ENCODE measurements at regions not wholly inside any gene's neighbourhood (a gene's known extent, or its start where the extent isn't known, plus 50 kb on each side); places are given as distances from the start of the nearest gene placed in this dataset.

DNA sequence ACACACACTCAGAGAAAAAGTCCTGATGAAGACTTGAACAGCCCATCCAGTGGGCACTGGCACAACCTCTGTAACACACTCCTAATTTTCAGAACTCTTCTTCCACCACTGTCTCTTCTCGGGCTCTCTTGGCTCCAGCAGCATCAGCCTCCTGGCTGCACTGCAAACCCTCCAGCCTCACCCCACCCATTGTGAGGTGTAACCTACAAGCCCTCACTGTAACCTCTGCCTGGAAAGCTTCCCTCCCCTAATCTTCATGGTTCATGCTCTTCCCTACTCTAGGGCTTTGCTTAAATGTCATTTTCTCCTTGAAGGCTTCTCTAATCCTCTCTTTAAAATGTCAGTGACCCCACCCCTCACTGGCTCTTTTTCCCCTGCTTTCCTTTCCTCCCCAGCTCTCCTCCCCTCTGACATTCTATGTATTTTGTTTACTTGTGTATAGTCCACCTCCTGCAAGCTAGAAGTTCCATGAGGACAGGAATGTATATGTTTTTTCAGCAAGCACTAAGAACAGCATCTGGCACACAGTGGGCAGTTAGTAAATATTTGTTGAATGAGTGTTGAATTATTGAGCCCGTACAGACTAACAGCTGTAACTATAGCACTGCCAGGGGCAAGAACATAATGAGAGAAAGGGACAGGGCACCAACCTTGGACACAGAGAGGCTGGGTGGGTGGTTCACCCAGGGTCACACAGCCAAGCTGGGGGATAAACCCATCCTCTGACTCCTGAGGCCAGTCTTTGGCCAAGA is 76.4 kb downstream of the ESM1 start:
- Histone ChIP-seq H3K4me1 (ENCODE audit: control extremely low read depth in 1 of 4, control insufficient read depth in 4 of 4, insufficient read depth in 4 of 4, low read length in 3 of 4) (no peaks in the 10 kb centered on the region), H3K9me3 (ENCODE audit: control extremely low read depth in 1 of 5, control insufficient read depth in 4 of 5, insufficient read depth in 2 of 5, low read depth in 1 of 5, low read length in 4 of 5) (no peaks in the 10 kb centered on the region), H3K4me3 (ENCODE audit: control insufficient read depth in 1 of 7, extremely low read depth in 1 of 7, insufficient read depth in 4 of 7, low read depth in 2 of 7, low read length in 6 of 7) (no peak overlapping the region), H3K27ac (ENCODE audit: insufficient read depth in 1 of 2, low read depth in 1 of 2, low read length in 2 of 2, poor library complexity in 1 of 2, severe bottlenecking in 2 of 2) (no peak overlapping the region), H3K27me3 (replicated peaks in 2 of 5; ENCODE audit: control insufficient read depth in 4 of 5, insufficient read depth in 5 of 5, low read length in 4 of 5) (peaks cover 0 to 6% (median 1%) of the 10 kb centered on the region in 5 experiments), H3K36me3 (ENCODE audit: control insufficient read depth in 4 of 4, insufficient read depth in 4 of 4, low read length in 3 of 4) (no peaks in the 10 kb centered on the region)
- no peak for DNase-seq
- ChIA-PET CTCF (interaction anchor here (1.0 to 1.7 kb wide), 11 partner anchors 18 to 252 kb away, joined by 3 to 6 read pairs (median 3); partner anchors contain the start of gene GPX8), POLR2A (no interaction called here)
- 100% methylated on average over 2 of the region's 2 CpGs for WGBS (ENCODE audit: insufficient coverage)

DNA sequence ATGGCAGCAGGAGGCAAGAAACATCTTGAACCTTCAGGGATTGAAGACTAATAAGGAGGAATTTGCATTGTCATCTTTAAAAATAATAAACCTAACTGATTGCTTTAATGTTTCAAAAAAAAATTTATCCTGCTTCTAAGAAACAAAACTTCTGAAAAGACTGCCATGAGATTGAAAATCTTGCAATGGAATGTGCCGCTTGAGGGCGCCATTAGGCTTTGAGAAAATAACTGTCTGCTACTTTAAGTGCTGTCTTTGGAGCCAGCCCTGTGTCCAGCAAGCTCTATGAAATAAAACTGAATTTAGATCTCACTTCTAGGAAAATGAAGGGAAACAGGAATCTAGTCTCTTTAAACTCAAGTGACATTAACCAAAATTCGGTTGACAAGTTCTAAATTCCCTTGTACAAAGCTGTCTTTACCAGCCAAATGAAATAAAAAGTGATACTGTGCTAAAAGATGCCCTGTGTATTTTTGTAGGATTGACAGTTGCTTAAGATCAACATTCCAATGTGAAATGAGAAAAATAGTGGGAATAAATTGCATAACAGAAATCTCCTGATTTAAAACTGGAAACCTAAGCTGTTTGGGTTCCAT is 79.4 kb downstream of the ESM1 start:
- H3K36me3 ChIP-seq (ENCODE audit: control insufficient read depth in 4 of 4, insufficient read depth in 4 of 4, low read length in 3 of 4): no peaks in the 10 kb centered on the region
- no peaks in the 10 kb centered on the region for H3K9me3 ChIP-seq (ENCODE audit: control extremely low read depth in 1 of 5, control insufficient read depth in 4 of 5, insufficient read depth in 2 of 5, low read depth in 1 of 5, low read length in 4 of 5)
- CTCF ChIA-PET: interaction anchor here (0.8 to 3.0 kb wide), 17 partner anchors 9 to 555 kb away, joined by 3 to 25 read pairs (median 5); partner anchors contain the start of gene GPX8
- peaks cover 3 to 27% (median 8%) of the 10 kb centered on the region in 4 experiments for H3K4me1 ChIP-seq (ENCODE audit: control extremely low read depth in 1 of 4, control insufficient read depth in 4 of 4, insufficient read depth in 4 of 4, low read length in 3 of 4)
- peak; percentile 59 to 80 (median 73) for DNase-seq
- H3K27me3 ChIP-seq (replicated peaks in 2 of 5; ENCODE audit: control insufficient read depth in 4 of 5, insufficient read depth in 5 of 5, low read length in 4 of 5): peaks cover 0 to 9% (median 4%) of the 10 kb centered on the region in 5 experiments
- no peak overlapping the region for H3K4me3 ChIP-seq (ENCODE audit: control insufficient read depth in 1 of 7, extremely low read depth in 1 of 7, insufficient read depth in 4 of 7, low read depth in 2 of 7, low read length in 6 of 7)
- no peak overlapping the region for H3K27ac ChIP-seq (ENCODE audit: insufficient read depth in 1 of 2, low read depth in 1 of 2, low read length in 2 of 2, poor library complexity in 1 of 2, severe bottlenecking in 2 of 2)
- 0% methylated on average over 2 of the region's 3 CpGs for WGBS (ENCODE audit: insufficient coverage)
- POLR2A ChIA-PET: no interaction called here

DNA sequence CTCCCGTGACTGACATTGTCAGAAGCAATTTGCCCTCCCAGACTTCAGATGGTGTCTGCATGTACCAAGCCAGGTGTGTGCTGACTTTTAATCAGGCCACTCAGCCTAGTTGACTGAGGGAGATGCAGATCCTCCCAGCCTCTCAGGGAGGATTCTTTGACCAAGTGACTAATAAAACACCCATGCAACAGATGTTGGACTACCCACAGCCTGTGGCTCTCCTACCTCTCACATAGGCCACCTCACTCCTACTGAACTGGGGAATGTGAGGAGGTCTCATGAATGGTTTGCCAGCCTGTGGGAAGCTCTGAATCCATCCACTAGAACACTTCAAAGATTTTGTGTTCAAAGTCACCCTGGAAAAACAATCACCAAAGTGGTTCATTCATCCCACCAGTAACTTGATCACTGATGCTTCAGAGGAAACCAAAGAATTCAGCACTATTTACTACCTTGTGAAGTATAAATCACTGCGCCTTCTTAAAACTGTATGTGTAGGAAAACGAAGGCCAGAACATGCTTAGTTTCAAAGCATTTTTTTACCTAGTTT is 80.1 kb downstream of the ESM1 start:
- Histone ChIP-seq H3K4me3 (ENCODE audit: control insufficient read depth in 1 of 7, extremely low read depth in 1 of 7, insufficient read depth in 4 of 7, low read depth in 2 of 7, low read length in 6 of 7) (no peak overlapping the region), H3K36me3 (ENCODE audit: control insufficient read depth in 4 of 4, insufficient read depth in 4 of 4, low read length in 3 of 4) (no peaks in the 10 kb centered on the region), H3K27ac (ENCODE audit: insufficient read depth in 1 of 2, low read depth in 1 of 2, low read length in 2 of 2, poor library complexity in 1 of 2, severe bottlenecking in 2 of 2) (no peak overlapping the region), H3K27me3 (replicated peaks in 2 of 5; ENCODE audit: control insufficient read depth in 4 of 5, insufficient read depth in 5 of 5, low read length in 4 of 5) (peaks cover 0 to 10% (median 4%) of the 10 kb centered on the region in 5 experiments), H3K4me1 (ENCODE audit: control extremely low read depth in 1 of 4, control insufficient read depth in 4 of 4, insufficient read depth in 4 of 4, low read length in 3 of 4) (peaks cover 3 to 29% (median 8%) of the 10 kb centered on the region in 4 experiments), H3K9me3 (ENCODE audit: control extremely low read depth in 1 of 5, control insufficient read depth in 4 of 5, insufficient read depth in 2 of 5, low read depth in 1 of 5, low read length in 4 of 5) (no peaks in the 10 kb centered on the region)
- POLR2A ChIA-PET: no interaction called here
- WGBS (ENCODE audit: insufficient coverage): 100% methylated on average over 3 of the region's 3 CpGs
- DNase-seq: no peak
- CTCF ChIA-PET: interaction anchor here (0.8 to 3.0 kb wide), 18 partner anchors 11 to 256 kb away, joined by 3 to 25 read pairs (median 6); partner anchors contain the start of gene GPX8

DNA sequence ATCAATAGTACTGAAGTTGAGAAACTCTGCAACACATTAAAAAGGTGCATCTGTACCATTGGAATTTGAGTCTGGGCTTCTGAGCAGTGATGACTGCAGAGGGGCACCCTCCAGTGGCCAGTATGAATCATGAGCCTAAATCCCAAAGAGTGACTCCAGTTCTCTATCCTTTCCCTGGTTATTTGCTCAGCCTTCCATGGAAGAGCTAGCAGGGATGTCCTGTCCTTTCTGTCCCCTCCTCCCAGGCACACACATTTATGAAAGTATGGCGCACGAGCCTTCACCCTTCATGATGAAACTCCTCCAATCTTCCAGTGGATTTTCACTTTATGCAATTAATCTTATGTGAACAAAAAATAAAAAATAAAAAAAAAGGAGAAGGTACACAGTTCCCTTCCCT is 81.0 kb downstream of the ESM1 start:
- Histone ChIP-seq H3K4me3 (ENCODE audit: control insufficient read depth in 1 of 7, extremely low read depth in 1 of 7, insufficient read depth in 4 of 7, low read depth in 2 of 7, low read length in 6 of 7) (no peak overlapping the region), H3K27ac (ENCODE audit: insufficient read depth in 1 of 2, low read depth in 1 of 2, low read length in 2 of 2, poor library complexity in 1 of 2, severe bottlenecking in 2 of 2) (no peak overlapping the region), H3K27me3 (replicated peaks in 2 of 5; ENCODE audit: control insufficient read depth in 4 of 5, insufficient read depth in 5 of 5, low read length in 4 of 5) (peaks cover 0 to 11% (median 4%) of the 10 kb centered on the region in 5 experiments), H3K9me3 (ENCODE audit: control extremely low read depth in 1 of 5, control insufficient read depth in 4 of 5, insufficient read depth in 2 of 5, low read depth in 1 of 5, low read length in 4 of 5) (no peaks in the 10 kb centered on the region), H3K36me3 (ENCODE audit: control insufficient read depth in 4 of 4, insufficient read depth in 4 of 4, low read length in 3 of 4) (no peaks in the 10 kb centered on the region), H3K4me1 (ENCODE audit: control extremely low read depth in 1 of 4, control insufficient read depth in 4 of 4, insufficient read depth in 4 of 4, low read length in 3 of 4) (peaks cover 3 to 29% (median 8%) of the 10 kb centered on the region in 4 experiments)
- peak in 2 of 3 donors; percentile 29 to 37 for DNase-seq
- CTCF ChIA-PET: interaction anchor here (0.6 to 5.2 kb wide), 16 partner anchors 7 to 257 kb away, joined by 3 to 25 read pairs (median 4); partner anchors contain the start of gene GPX8
- no CpG with 5 or more reads among the region's 2 CpGs for WGBS (ENCODE audit: insufficient coverage)
- POLR2A ChIA-PET: no interaction called here

DNA sequence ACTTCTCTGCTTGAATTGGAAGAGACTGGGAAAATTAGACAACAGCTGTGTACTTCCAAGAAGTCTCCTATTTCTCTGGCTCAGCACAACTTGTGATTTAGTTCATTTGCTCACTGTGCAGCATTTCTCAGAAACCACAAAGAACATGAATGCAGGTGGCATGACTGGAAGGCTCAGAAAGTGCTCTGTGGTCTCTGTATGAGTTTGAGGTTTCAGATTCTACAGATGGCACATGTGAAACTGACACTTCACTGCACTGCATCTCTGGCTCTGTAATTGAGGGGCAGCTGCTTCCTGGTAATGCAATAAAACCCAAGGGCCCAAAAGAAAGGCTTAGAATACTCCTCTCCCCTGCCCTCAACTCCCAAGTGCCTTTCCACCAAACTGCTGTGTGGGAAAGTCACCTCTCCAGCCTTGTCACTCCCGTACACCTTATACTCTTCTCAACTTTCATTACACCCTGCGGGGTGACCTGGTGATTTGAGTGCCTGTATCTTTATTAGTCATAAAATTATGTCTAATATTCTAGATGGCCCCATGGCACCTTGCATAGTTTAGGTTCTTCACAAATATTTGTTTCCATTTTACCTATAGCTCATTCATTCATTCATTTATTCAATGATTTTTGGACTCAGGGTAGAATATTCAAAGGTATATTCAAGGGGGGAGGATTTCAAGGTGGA is 82.5 kb downstream of the ESM1 start:
- Histone ChIP-seq H3K9me3 (ENCODE audit: control extremely low read depth in 1 of 5, control insufficient read depth in 4 of 5, insufficient read depth in 2 of 5, low read depth in 1 of 5, low read length in 4 of 5) (no peaks in the 10 kb centered on the region), H3K27ac (ENCODE audit: insufficient read depth in 1 of 2, low read depth in 1 of 2, low read length in 2 of 2, poor library complexity in 1 of 2, severe bottlenecking in 2 of 2) (no peak overlapping the region), H3K4me3 (ENCODE audit: control insufficient read depth in 1 of 7, extremely low read depth in 1 of 7, insufficient read depth in 4 of 7, low read depth in 2 of 7, low read length in 6 of 7) (peak overlapping the region in 1 of 7 experiments; percentile 20), H3K36me3 (ENCODE audit: control insufficient read depth in 4 of 4, insufficient read depth in 4 of 4, low read length in 3 of 4) (no peaks in the 10 kb centered on the region), H3K27me3 (replicated peaks in 2 of 5; ENCODE audit: control insufficient read depth in 4 of 5, insufficient read depth in 5 of 5, low read length in 4 of 5) (peaks cover 0 to 12% (median 6%) of the 10 kb centered on the region in 5 experiments), H3K4me1 (ENCODE audit: control extremely low read depth in 1 of 4, control insufficient read depth in 4 of 4, insufficient read depth in 4 of 4, low read length in 3 of 4) (peaks cover 3 to 29% (median 8%) of the 10 kb centered on the region in 4 experiments)
- no CpG with 5 or more reads among the region's 2 CpGs for WGBS (ENCODE audit: insufficient coverage)
- DNase-seq: peak; percentile 64 to 96 (median 95)
- ChIA-PET POLR2A (no interaction called here), CTCF (interaction anchor here (0.9 to 5.2 kb wide), 7 partner anchors 9 to 257 kb away, joined by 3 to 19 read pairs (median 4); partner anchors contain the start of gene GPX8)

DNA sequence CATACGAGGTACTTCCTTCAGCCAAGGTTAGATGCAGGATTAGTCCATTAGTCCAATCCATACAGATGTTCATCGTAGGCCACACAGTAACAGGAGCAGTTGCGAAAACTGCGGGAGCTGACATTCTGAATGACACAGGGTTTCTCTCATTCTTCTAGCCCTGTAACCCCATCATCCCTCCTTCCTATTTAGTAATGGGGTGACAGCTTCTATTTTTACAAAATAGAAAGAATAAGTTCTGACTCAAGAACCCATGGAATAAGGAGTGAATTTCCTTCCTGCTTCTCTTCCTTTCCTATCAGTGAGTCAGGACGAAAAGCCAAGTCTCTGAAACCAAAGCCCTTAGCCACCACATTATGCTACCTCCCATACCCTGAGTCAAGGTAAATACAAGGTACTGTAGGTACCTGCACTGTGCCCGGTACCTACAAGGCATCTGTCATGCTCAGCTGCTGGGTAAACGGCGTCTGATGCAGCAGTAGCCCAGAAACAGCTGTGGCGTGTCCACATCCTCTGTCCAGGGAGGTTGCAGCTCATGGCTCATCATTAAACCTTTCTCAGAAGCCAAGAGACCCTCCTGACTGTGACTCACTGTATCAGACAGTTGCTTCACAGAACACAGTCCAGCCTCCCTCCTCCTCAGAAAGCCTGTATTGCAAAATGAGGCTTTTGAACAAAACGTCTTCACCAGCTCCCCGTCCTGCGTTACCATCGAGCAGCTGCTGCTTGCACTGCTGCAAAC is 84.2 kb downstream of the ESM1 start:
- ChIA-PET POLR2A (no interaction called here), CTCF (interaction anchor here (1.1 to 5.2 kb wide), 3 partner anchors 245 to 384 kb away, joined by 3 to 19 read pairs (median 3); partner anchors contain the start of gene GPX8)
- Histone ChIP-seq H3K9me3 (ENCODE audit: control extremely low read depth in 1 of 5, control insufficient read depth in 4 of 5, insufficient read depth in 2 of 5, low read depth in 1 of 5, low read length in 4 of 5) (no peaks in the 10 kb centered on the region), H3K27me3 (replicated peaks in 2 of 5; ENCODE audit: control insufficient read depth in 4 of 5, insufficient read depth in 5 of 5, low read length in 4 of 5) (peaks cover 0 to 14% (median 12%) of the 10 kb centered on the region in 5 experiments), H3K4me1 (ENCODE audit: control extremely low read depth in 1 of 4, control insufficient read depth in 4 of 4, insufficient read depth in 4 of 4, low read length in 3 of 4) (peaks cover 3 to 29% (median 8%) of the 10 kb centered on the region in 4 experiments), H3K4me3 (ENCODE audit: control insufficient read depth in 1 of 7, extremely low read depth in 1 of 7, insufficient read depth in 4 of 7, low read depth in 2 of 7, low read length in 6 of 7) (no peak overlapping the region), H3K36me3 (ENCODE audit: control insufficient read depth in 4 of 4, insufficient read depth in 4 of 4, low read length in 3 of 4) (no peaks in the 10 kb centered on the region), H3K27ac (ENCODE audit: insufficient read depth in 1 of 2, low read depth in 1 of 2, low read length in 2 of 2, poor library complexity in 1 of 2, severe bottlenecking in 2 of 2) (no peak overlapping the region)
- DNase-seq: peak in 2 of 3 donors; percentile 31 to 41
- 91% methylated on average over 10 of the region's 13 CpGs for WGBS (ENCODE audit: insufficient coverage)
